GM23338 (cell line): ENCODE measurements at regions not wholly inside any gene's neighbourhood (a gene's known extent, or its start where the extent isn't known, plus 50 kb on each side); places are given as distances from the start of the nearest gene placed in this dataset.

ENCODE experiments used
- EZH2 ChIP-seq: fragments of 200-600 bp; sonication (generic); IDR thresholded peaks from one replicate; pipeline ENCODE4 v1.8.0; 2017; ENCODE audit warnings: antibody characterized with exemption, mild to moderate bottlenecking, low read depth; ENCODE audit not compliant: unreplicated experiment
- EZH2phosphoT487 ChIP-seq: fragments of 200-600 bp; sonication (generic); IDR thresholded peaks from one replicate; pipeline ENCODE4 v1.8.1; 2018; ENCODE audit warnings: antibody characterized with exemption; ENCODE audit not compliant: unreplicated experiment
- JUNB ChIP-seq: IDR thresholded peaks from one replicate; pipeline ENCODE4 v1.6.1; 2016; ENCODE audit warnings: antibody characterized with exemption; ENCODE audit not compliant: unreplicated experiment
- POLR2AphosphoS5 ChIP-seq: IDR thresholded peaks from 2 replicates; pipeline ENCODE4 v1.6.1; 2016; ENCODE audit warnings: antibody characterized with exemption, low read depth
- STAT1 ChIP-seq: IDR thresholded peaks from one replicate; pipeline ENCODE4 v1.6.1; 2016; ENCODE audit warnings: antibody characterized with exemption; ENCODE audit not compliant: unreplicated experiment
- ZNF114 ChIP-seq: fragments of 250-450 bp; sonication (Bioruptor Pico); IDR thresholded peaks from 2 replicates; pipeline ENCODE4 v1.5.0; 2020; ENCODE audit warnings: mild to moderate bottlenecking, moderate library complexity
- ZNF331 ChIP-seq: fragments of 250-450 bp; sonication (Bioruptor Pico); IDR thresholded peaks from 2 replicates; pipeline ENCODE4 v1.5.0; 2020; ENCODE audit warnings: low read depth, mild to moderate bottlenecking, moderate library complexity
- TF ChIP-seq, protein P1 (sequence below): IDR thresholded peaks from one replicate; pipeline ENCODE4 v1.6.1; 2018; ENCODE audit warnings: antibody characterized with exemption; ENCODE audit not compliant: unreplicated experiment
- TF ChIP-seq, protein P2 (sequence below), 2 experiments: fragments of 200-600 bp in 1 of 2; sonication (generic) in 1 of 2; conservative IDR thresholded peaks; 2 replicates each; pipeline versions ENCODE4 v1.5.1 to v1.6.1; 2016 to 2017; ENCODE audit warnings: antibody characterized with exemption in 2 of 2, low read depth in 2 of 2, mild to moderate bottlenecking in 2 of 2, moderate library complexity in 1 of 2

DNA sequence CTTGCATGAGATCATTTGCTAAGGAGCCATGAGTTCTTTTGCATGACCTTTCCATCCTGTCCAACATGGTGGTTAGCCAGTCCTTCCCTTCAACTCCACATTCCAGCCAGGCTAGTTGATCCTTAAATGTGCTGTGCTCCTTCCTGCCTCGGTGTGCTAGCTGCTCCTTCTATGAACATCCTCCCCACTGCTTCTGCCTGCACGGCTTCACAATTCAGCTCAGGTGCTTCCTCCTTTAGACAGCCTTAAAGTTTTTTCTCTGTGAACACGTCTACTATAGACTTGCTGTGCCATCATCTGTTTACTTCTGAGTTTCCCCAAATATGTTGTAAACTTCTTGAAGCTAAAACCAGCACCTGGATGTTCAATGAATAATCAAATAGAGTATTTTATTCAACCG is 95.5 kb downstream of the OTUD1 start:
- TF ChIP-seq, protein P1, sequence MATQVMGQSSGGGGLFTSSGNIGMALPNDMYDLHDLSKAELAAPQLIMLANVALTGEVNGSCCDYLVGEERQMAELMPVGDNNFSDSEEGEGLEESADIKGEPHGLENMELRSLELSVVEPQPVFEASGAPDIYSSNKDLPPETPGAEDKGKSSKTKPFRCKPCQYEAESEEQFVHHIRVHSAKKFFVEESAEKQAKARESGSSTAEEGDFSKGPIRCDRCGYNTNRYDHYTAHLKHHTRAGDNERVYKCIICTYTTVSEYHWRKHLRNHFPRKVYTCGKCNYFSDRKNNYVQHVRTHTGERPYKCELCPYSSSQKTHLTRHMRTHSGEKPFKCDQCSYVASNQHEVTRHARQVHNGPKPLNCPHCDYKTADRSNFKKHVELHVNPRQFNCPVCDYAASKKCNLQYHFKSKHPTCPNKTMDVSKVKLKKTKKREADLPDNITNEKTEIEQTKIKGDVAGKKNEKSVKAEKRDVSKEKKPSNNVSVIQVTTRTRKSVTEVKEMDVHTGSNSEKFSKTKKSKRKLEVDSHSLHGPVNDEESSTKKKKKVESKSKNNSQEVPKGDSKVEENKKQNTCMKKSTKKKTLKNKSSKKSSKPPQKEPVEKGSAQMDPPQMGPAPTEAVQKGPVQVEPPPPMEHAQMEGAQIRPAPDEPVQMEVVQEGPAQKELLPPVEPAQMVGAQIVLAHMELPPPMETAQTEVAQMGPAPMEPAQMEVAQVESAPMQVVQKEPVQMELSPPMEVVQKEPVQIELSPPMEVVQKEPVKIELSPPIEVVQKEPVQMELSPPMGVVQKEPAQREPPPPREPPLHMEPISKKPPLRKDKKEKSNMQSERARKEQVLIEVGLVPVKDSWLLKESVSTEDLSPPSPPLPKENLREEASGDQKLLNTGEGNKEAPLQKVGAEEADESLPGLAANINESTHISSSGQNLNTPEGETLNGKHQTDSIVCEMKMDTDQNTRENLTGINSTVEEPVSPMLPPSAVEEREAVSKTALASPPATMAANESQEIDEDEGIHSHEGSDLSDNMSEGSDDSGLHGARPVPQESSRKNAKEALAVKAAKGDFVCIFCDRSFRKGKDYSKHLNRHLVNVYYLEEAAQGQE: no peak
- no peak for TF ChIP-seq ZNF331 (CRISPR knock-in tag)
- no peak for TF ChIP-seq JUNB
- TF ChIP-seq POLR2AphosphoS5: no peak
- TF ChIP-seq, protein P2, sequence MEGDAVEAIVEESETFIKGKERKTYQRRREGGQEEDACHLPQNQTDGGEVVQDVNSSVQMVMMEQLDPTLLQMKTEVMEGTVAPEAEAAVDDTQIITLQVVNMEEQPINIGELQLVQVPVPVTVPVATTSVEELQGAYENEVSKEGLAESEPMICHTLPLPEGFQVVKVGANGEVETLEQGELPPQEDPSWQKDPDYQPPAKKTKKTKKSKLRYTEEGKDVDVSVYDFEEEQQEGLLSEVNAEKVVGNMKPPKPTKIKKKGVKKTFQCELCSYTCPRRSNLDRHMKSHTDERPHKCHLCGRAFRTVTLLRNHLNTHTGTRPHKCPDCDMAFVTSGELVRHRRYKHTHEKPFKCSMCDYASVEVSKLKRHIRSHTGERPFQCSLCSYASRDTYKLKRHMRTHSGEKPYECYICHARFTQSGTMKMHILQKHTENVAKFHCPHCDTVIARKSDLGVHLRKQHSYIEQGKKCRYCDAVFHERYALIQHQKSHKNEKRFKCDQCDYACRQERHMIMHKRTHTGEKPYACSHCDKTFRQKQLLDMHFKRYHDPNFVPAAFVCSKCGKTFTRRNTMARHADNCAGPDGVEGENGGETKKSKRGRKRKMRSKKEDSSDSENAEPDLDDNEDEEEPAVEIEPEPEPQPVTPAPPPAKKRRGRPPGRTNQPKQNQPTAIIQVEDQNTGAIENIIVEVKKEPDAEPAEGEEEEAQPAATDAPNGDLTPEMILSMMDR (conservative IDR thresholded peaks at IDR 0.05; ENCODE audit: low read depth in 2 of 2): no peak
- TF ChIP-seq EZH2: no peak
- TF ChIP-seq ZNF114 (CRISPR knock-in tag): no peak
- no peak for TF ChIP-seq STAT1
- no peak for TF ChIP-seq EZH2phosphoT487
